ENCODE measurements at regions not wholly inside any gene's neighbourhood (a gene's known extent, or its start where the extent isn't known, plus 50 kb on each side); places are given as distances from the start of the nearest gene placed in this dataset.

- H3K4ac ChIP-seq (ENCODE audit: low read depth, low read length), result no peak overlapping the region
- Mint-ChIP-seq H3K27me3 (ENCODE audit: low read depth) (no peaks in the 10 kb centered on the region; the same call in none of the 2 replicates), H3K9me3 (peaks cover 2 to 4% of the 10 kb centered on the region in 2 experiments; a peak in 1 of 5 replicates), H3K4me3 (no peak overlapping the region), H3K27ac (no peak overlapping the region), H3K4me1 (peaks cover 5 to 9% of the 10 kb centered on the region in 2 experiments; a peak in 3 of 4 replicates), H3K36me3 (ENCODE audit: insufficient read depth in 1 of 3, low read depth in 3 of 3) (peaks cover 0 to 17% (median 3%) of the 10 kb centered on the region in 3 experiments; a peak in 2 of 7 replicates)
- H2AFZ ChIP-seq (ENCODE audit: low read length), result no peak overlapping the region
- no peak overlapping the region for H3K4me2 ChIP-seq (ENCODE audit: insufficient read depth, insufficient read length, low read length)
- H3K27ac ChIP-seq (ENCODE audit: insufficient read length, low read depth, low read length), result no peak overlapping the region
- H3K23me2 ChIP-seq (ENCODE audit: insufficient read length, low read depth, low read length, poor library complexity, severe bottlenecking), result no peaks in the 10 kb centered on the region
- no peak overlapping the region for H3K18ac ChIP-seq (ENCODE audit: insufficient read length, low read depth, low read length)
- no peak overlapping the region for H4K8ac ChIP-seq (replicated peaks; ENCODE audit: insufficient read length, low read depth, low read length)
- H4K20me1 ChIP-seq (ENCODE audit: control insufficient read depth, insufficient read depth, insufficient read length), result no peaks in the 10 kb centered on the region
- no peaks in the 10 kb centered on the region; the same call in 1 of the 2 replicates for H3K4me1 ChIP-seq (ENCODE audit: insufficient read depth, low read length)
- H2BK12ac ChIP-seq (ENCODE audit: insufficient read length, low read depth, low read length), result no peak overlapping the region
- no peak overlapping the region for H2BK15ac ChIP-seq (ENCODE audit: low read depth, low read length)
- no peak for DNase-seq
- no peak overlapping the region for H2BK5ac ChIP-seq (ENCODE audit: insufficient read length, low read length)
- no peak overlapping the region for H2BK120ac ChIP-seq (ENCODE audit: low read depth, low read length, poor library complexity, severe bottlenecking)
- H3K27me3 ChIP-seq (ENCODE audit: insufficient read depth, low read length), result no peaks in the 10 kb centered on the region
- no peaks in the 10 kb centered on the region for H3K9me3 ChIP-seq (ENCODE audit: control insufficient read depth, low read depth, low read length)
- H3K14ac ChIP-seq (ENCODE audit: insufficient read depth, low read length), result no peak overlapping the region
- no peak overlapping the region for H4K5ac ChIP-seq (ENCODE audit: insufficient read length, low read depth, low read length)
- no peak overlapping the region for H3K56ac ChIP-seq (ENCODE audit: insufficient read length, low read depth, low read length)
- H3K79me2 ChIP-seq (ENCODE audit: insufficient read depth, low read length), result no peaks in the 10 kb centered on the region
- no peak overlapping the region for H2BK20ac ChIP-seq (ENCODE audit: low read depth, low read length, poor library complexity, severe bottlenecking)
- no CpG with 5 or more reads among the region's 3 CpGs for WGBS (ENCODE audit: extremely low coverage, insufficient read length, low lambda C conversion rate)
- H3K79me1 ChIP-seq (ENCODE audit: insufficient read depth, low read depth, low read length, poor library complexity, severe bottlenecking), result no peaks in the 10 kb centered on the region
- no peak overlapping the region for H3T11ph ChIP-seq (ENCODE audit: low read length)
- no peak overlapping the region for H2AK5ac ChIP-seq (ENCODE audit: insufficient read length, low read length)
- no peak overlapping the region for H3K9ac ChIP-seq (ENCODE audit: extremely low read depth, insufficient read length, low read length)
- H4K91ac ChIP-seq (ENCODE audit: insufficient read length, low read depth, low read length), result no peak overlapping the region
- TF ChIP-seq CTCF (conservative IDR thresholded peaks at IDR 0.05), result no peak
- no peak overlapping the region for H3K23ac ChIP-seq (ENCODE audit: insufficient read length, low read depth, low read length)
These were observed 292.3 kb downstream of the AACS start for GRCh38 chr12:125357561-125357960.

Data from H9 (cell line).